ENCODE measurements at regions not wholly inside any gene's neighbourhood (a gene's known extent, or its start where the extent isn't known, plus 50 kb on each side); places are given as distances from the start of the nearest gene placed in this dataset.

GRCh38 chr14:44662250-44662891 lies 155.3 kb upstream of the FSCB start:
- no peaks in the 10 kb centered on the region for H3K9me3 Mint-ChIP-seq
- no peak for DNase-seq (ENCODE audit: low spot score in 2 of 2)
- no peaks in the 10 kb centered on the region for H3K36me3 Mint-ChIP-seq
- peak overlapping the region in 1 of 2 donors; percentile 51 for H3K27ac Mint-ChIP-seq
- no peak for ATAC-seq

- Mint-ChIP-seq H3K36me3 (no peaks in the 10 kb centered on the region), H3K9me3 (no peaks in the 10 kb centered on the region), H3K27ac (no peak overlapping the region)
- no peak for DNase-seq (ENCODE audit: low spot score in 2 of 2)
- ATAC-seq: no peak
These were observed 151.3 kb upstream of the FSCB start for GRCh38 chr14:44658389-44658696.

GRCh38 chr14:44657696-44658388 lies 150.8 kb upstream of the FSCB start:
- no peaks in the 10 kb centered on the region for H3K36me3 Mint-ChIP-seq
- H3K9me3 Mint-ChIP-seq: no peaks in the 10 kb centered on the region
- no peak for ATAC-seq
- DNase-seq (ENCODE audit: low spot score in 2 of 2): no peak
- H3K27ac Mint-ChIP-seq: no peak overlapping the region

- DNase-seq (ENCODE audit: low spot score in 2 of 2) (no peak), ATAC-seq (no peak)
- H3K9me3 Mint-ChIP-seq: no peaks in the 10 kb centered on the region
- H3K36me3 Mint-ChIP-seq: no peaks in the 10 kb centered on the region
- no peak overlapping the region for H3K27ac Mint-ChIP-seq
These were observed 150.1 kb upstream of the FSCB start for GRCh38 chr14:44657203-44657602.

GRCh38 chr14:44654591-44654990 lies 147.5 kb upstream of the FSCB start:
- Mint-ChIP-seq H3K36me3 (no peaks in the 10 kb centered on the region), H3K9me3 (no peaks in the 10 kb centered on the region), H3K27ac (no peak overlapping the region)
- ATAC-seq (no peak), DNase-seq (ENCODE audit: low spot score in 2 of 2) (no peak)

GRCh38 chr14:44653641-44654040 lies 146.6 kb upstream of the FSCB start:
- ATAC-seq: no peak
- Mint-ChIP-seq H3K27ac (no peak overlapping the region), H3K36me3 (no peaks in the 10 kb centered on the region), H3K9me3 (no peaks in the 10 kb centered on the region)
- DNase-seq (ENCODE audit: low spot score in 2 of 2): no peak

GRCh38 chr14:44652640-44653039 lies 145.6 kb upstream of the FSCB start:
- no peak overlapping the region for H3K27ac Mint-ChIP-seq
- H3K9me3 Mint-ChIP-seq: no peaks in the 10 kb centered on the region
- ATAC-seq (no peak), DNase-seq (ENCODE audit: low spot score in 2 of 2) (no peak)
- H3K36me3 Mint-ChIP-seq: no peaks in the 10 kb centered on the region

- Mint-ChIP-seq H3K36me3 (no peaks in the 10 kb centered on the region), H3K9me3 (no peaks in the 10 kb centered on the region), H3K27ac (no peak overlapping the region)
- ATAC-seq: no peak
- DNase-seq (ENCODE audit: low spot score in 2 of 2): no peak
These were observed 142.0 kb upstream of the FSCB start for GRCh38 chr14:44649061-44649460.

GRCh38 chr14:44640416-44640815 lies 133.3 kb upstream of the FSCB start:
- Mint-ChIP-seq H3K36me3 (no peaks in the 10 kb centered on the region), H3K9me3 (no peaks in the 10 kb centered on the region), H3K27ac (no peak overlapping the region)
- DNase-seq (ENCODE audit: low spot score in 2 of 2): no peak
- no peak for ATAC-seq

- Mint-ChIP-seq H3K36me3 (no peaks in the 10 kb centered on the region), H3K9me3 (no peaks in the 10 kb centered on the region), H3K27ac (no peak overlapping the region)
- ATAC-seq (no peak), DNase-seq (ENCODE audit: low spot score in 2 of 2) (no peak)
These were observed 132.8 kb upstream of the FSCB start for GRCh38 chr14:44639781-44640385.

- ATAC-seq (no peak), DNase-seq (ENCODE audit: low spot score in 2 of 2) (no peak)
- H3K9me3 Mint-ChIP-seq: peaks cover 0 to 4% of the 10 kb centered on the region in 2 donors
- no peaks in the 10 kb centered on the region for H3K36me3 Mint-ChIP-seq
- no peak overlapping the region for H3K27ac Mint-ChIP-seq
These were observed 127.6 kb upstream of the FSCB start for GRCh38 chr14:44634692-44635091.

GRCh38 chr14:44626423-44626822 lies 119.3 kb upstream of the FSCB start:
- ATAC-seq (no peak), DNase-seq (ENCODE audit: low spot score in 2 of 2) (no peak)
- H3K36me3 Mint-ChIP-seq: no peaks in the 10 kb centered on the region
- no peak overlapping the region for H3K27ac Mint-ChIP-seq
- peaks cover 0 to 1% of the 10 kb centered on the region in 2 donors for H3K9me3 Mint-ChIP-seq

- DNase-seq (ENCODE audit: low spot score in 2 of 2) (no peak), ATAC-seq (no peak)
- Mint-ChIP-seq H3K9me3 (no peaks in the 10 kb centered on the region), H3K36me3 (no peaks in the 10 kb centered on the region), H3K27ac (no peak overlapping the region)
These were observed 118.0 kb upstream of the FSCB start for GRCh38 chr14:44625098-44625497.

- no peaks in the 10 kb centered on the region for H3K36me3 Mint-ChIP-seq
- ATAC-seq: no peak
- H3K9me3 Mint-ChIP-seq: no peaks in the 10 kb centered on the region
- H3K27ac Mint-ChIP-seq: no peak overlapping the region
- DNase-seq (ENCODE audit: low spot score in 2 of 2): no peak
These were observed 113.3 kb upstream of the FSCB start for GRCh38 chr14:44620121-44621019.

GRCh38 chr14:44616204-44616603 lies 109.1 kb upstream of the FSCB start:
- Mint-ChIP-seq H3K27ac (no peak overlapping the region), H3K9me3 (no peaks in the 10 kb centered on the region), H3K36me3 (no peaks in the 10 kb centered on the region)
- ATAC-seq (no peak), DNase-seq (ENCODE audit: low spot score in 2 of 2) (no peak)

- H3K36me3 Mint-ChIP-seq: no peaks in the 10 kb centered on the region
- no peak for ATAC-seq
- no peak for DNase-seq (ENCODE audit: low spot score in 2 of 2)
- no peak overlapping the region for H3K27ac Mint-ChIP-seq
- H3K9me3 Mint-ChIP-seq: no peaks in the 10 kb centered on the region
These were observed 106.1 kb upstream of the FSCB start for GRCh38 chr14:44613061-44613712.

- Mint-ChIP-seq H3K27ac (no peak overlapping the region), H3K36me3 (no peaks in the 10 kb centered on the region), H3K9me3 (no peaks in the 10 kb centered on the region)
- no peak for DNase-seq (ENCODE audit: low spot score in 2 of 2)
- no peak for ATAC-seq
These were observed 104.9 kb upstream of the FSCB start for GRCh38 chr14:44612002-44612401.
